ENCODE measurements at regions not wholly inside any gene's neighbourhood (a gene's known extent, or its start where the extent isn't known, plus 50 kb on each side); places are given as distances from the start of the nearest gene placed in this dataset.

GRCh38 chr9:73847536-73847935 is 649.6 kb upstream of the RORB start:
- Histone ChIP-seq H3K9me2 (ENCODE audit: insufficient read depth) (no peaks in the 10 kb centered on the region), H3K27me3 (ENCODE audit: insufficient read depth) (no peaks in the 10 kb centered on the region), H3K36me3 (ENCODE audit: insufficient read depth) (no peaks in the 10 kb centered on the region), H3K4me1 (ENCODE audit: insufficient read depth) (peaks cover 30% of the 10 kb centered on the region), H3K79me2 (replicated peaks; ENCODE audit: insufficient read depth) (no peaks in the 10 kb centered on the region), H3K4me2 (peak overlapping the region; percentile 23), H4K20me1 (replicated peaks; ENCODE audit: insufficient read depth) (no peaks in the 10 kb centered on the region), H3F3A (replicated peaks; ENCODE audit: low read depth) (no peaks in the 10 kb centered on the region; the same call in 1 of the 2 replicates), H3K27ac (ENCODE audit: low read depth) (peak overlapping the region; percentile 97), H2AFZ (no peak overlapping the region), H3K4me3 (peak overlapping the region; percentile 6; the same call in 1 of the 2 replicates)
- Mint-ChIP-seq H3K9me3 (peaks cover 6% of the 10 kb centered on the region; the same call in 2 of the 3 replicates), H3K36me3 (ENCODE audit: low read depth) (peaks cover 18% of the 10 kb centered on the region; the same call in 2 of the 3 replicates), H3K4me3 (peak overlapping the region; percentile 43; the same call in 2 of the 3 replicates), H3K4me1 (peaks cover 45% of the 10 kb centered on the region), H3K27ac (peak overlapping the region; percentile 94), H3K27me3 (ENCODE audit: insufficient read depth, low read depth, poor library complexity) (no peaks in the 10 kb centered on the region)
- TF ChIP-seq NANOG (IDR thresholded peaks at IDR 0.05; ENCODE audit: borderline replicate concordance), result peak; percentile 90
- no peak for TF ChIP-seq STAT1 (IDR thresholded peaks at IDR 0.05; ENCODE audit: unreplicated experiment)
- TF ChIP-seq ETS1 (IDR thresholded peaks at IDR 0.05), result peak; percentile 29; the same call in 1 of the 2 replicates
- peak; percentile 42 for ATAC-seq
- peak; percentile 79 for DNase-seq (ENCODE audit: low spot score)

- Histone ChIP-seq H2AFZ (no peak overlapping the region), H4K20me1 (replicated peaks; ENCODE audit: insufficient read depth) (no peaks in the 10 kb centered on the region), H3K79me2 (replicated peaks; ENCODE audit: insufficient read depth) (no peaks in the 10 kb centered on the region), H3K4me2 (no peak overlapping the region), H3K27ac (ENCODE audit: low read depth) (no peak overlapping the region), H3K4me1 (ENCODE audit: insufficient read depth) (no peaks in the 10 kb centered on the region; the same call in 1 of the 2 replicates), H3K4me3 (no peak overlapping the region), H3K36me3 (ENCODE audit: insufficient read depth) (no peaks in the 10 kb centered on the region), H3K27me3 (ENCODE audit: insufficient read depth) (no peaks in the 10 kb centered on the region), H3K9me2 (ENCODE audit: insufficient read depth) (no peaks in the 10 kb centered on the region), H3F3A (replicated peaks; ENCODE audit: low read depth) (no peaks in the 10 kb centered on the region)
- ATAC-seq (no peak), DNase-seq (ENCODE audit: low spot score) (no peak)
- Mint-ChIP-seq H3K4me3 (no peak overlapping the region), H3K4me1 (peaks cover 6% of the 10 kb centered on the region; the same call in 2 of the 3 replicates), H3K27ac (no peak overlapping the region), H3K36me3 (ENCODE audit: low read depth) (peaks cover 13% of the 10 kb centered on the region; the same call in 2 of the 3 replicates), H3K27me3 (ENCODE audit: insufficient read depth, low read depth, poor library complexity) (no peaks in the 10 kb centered on the region), H3K9me3 (peaks cover 6% of the 10 kb centered on the region; the same call in 2 of the 3 replicates)
- TF ChIP-seq ZNF331 (CRISPR knock-in tag; IDR thresholded peaks at IDR 0.05; ENCODE audit: low read depth) (no peak), JUNB (IDR thresholded peaks at IDR 0.05; ENCODE audit: unreplicated experiment) (no peak), EZH2 (IDR thresholded peaks at IDR 0.05; ENCODE audit: low read depth, unreplicated experiment) (no peak), NANOG (IDR thresholded peaks at IDR 0.05; ENCODE audit: borderline replicate concordance) (no peak), STAT1 (IDR thresholded peaks at IDR 0.05; ENCODE audit: unreplicated experiment) (no peak), REST (IDR thresholded peaks at IDR 0.05; ENCODE audit: unreplicated experiment) (no peak), POLR2AphosphoS5 (IDR thresholded peaks at IDR 0.05; ENCODE audit: low read depth) (no peak), EZH2phosphoT487 (IDR thresholded peaks at IDR 0.05; ENCODE audit: unreplicated experiment) (no peak), CTCF (conservative IDR thresholded peaks at IDR 0.05; ENCODE audit: low read depth in 2 of 2) (no peak), ETS1 (IDR thresholded peaks at IDR 0.05) (no peak), ZNF114 (CRISPR knock-in tag; IDR thresholded peaks at IDR 0.05) (no peak)
These were observed 643.6 kb upstream of the RORB start for GRCh38 chr9:73853549-73853948.
